Progenitor cell of endocrine pancreas (in vitro differentiated cells): ENCODE measurements at regions not wholly inside any gene's neighbourhood (a gene's known extent, or its start where the extent isn't known, plus 50 kb on each side); places are given as distances from the start of the nearest gene placed in this dataset.

Experiments
- DNase-seq: peaks from one replicate; pipeline ENCODE4 v3.0.0; 2021; ENCODE audit warnings: low spot score; ENCODE audit not compliant: unreplicated experiment
- H3K27ac Mint-ChIP-seq: 2 replicates; pipeline ENCODE4 v1.8.0; 2021; ENCODE audit warnings: mild to moderate bottlenecking, moderate library complexity, mixed read lengths
- H3K27me3 Mint-ChIP-seq: 2 replicates; pipeline ENCODE4 v1.8.0; 2021; ENCODE audit warnings: mixed read lengths
- H3K36me3 Mint-ChIP-seq: 2 replicates; pipeline ENCODE4 v1.8.0; 2022; ENCODE audit warnings: mixed read lengths; ENCODE audit not compliant: insufficient read depth
- H3K4me1 Mint-ChIP-seq: 2 replicates; pipeline ENCODE4 v1.8.0; 2021; ENCODE audit warnings: low read depth, mixed read lengths
- H3K4me3 Mint-ChIP-seq: 2 replicates; pipeline ENCODE4 v1.8.0; 2021; ENCODE audit warnings: low read depth, mild to moderate bottlenecking, moderate library complexity, mixed read lengths
- H3K9me3 Mint-ChIP-seq: 2 replicates; pipeline ENCODE4 v1.8.0; 2021; ENCODE audit warnings: low read depth, mixed read lengths
- CTCF ChIP-seq: fragments of 200-600 bp; sonication (generic); IDR thresholded peaks from one replicate; pipeline ENCODE4 v1.5.0; 2021; ENCODE audit warnings: antibody characterized with exemption, mild to moderate bottlenecking; ENCODE audit not compliant: unreplicated experiment

DNA sequence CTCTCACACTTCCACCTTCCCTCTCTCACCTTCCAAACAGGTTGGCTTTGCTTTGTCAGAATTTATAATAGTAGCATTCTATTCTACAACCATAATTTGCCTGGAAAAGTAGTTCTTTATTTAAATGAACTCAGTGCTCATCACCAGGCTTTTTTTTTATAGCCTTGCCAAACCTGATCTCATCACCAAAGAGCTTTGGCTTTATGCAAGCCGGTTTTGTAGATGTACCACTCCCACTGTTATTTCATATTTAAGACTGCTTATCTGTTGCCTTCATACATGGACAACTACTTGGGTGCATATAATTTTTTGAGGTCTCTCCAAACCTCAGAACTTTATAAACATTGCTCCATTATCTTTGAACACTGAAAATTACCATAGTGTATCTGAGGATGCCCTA, 246.1 kb upstream of the PPP2R3A start:
- Mint-ChIP-seq H3K27me3 (peaks cover 2% of the 10 kb centered on the region), H3K4me1 (no peaks in the 10 kb centered on the region), H3K27ac (no peak overlapping the region), H3K4me3 (no peak overlapping the region), H3K36me3 (no peaks in the 10 kb centered on the region), H3K9me3 (peaks cover 4% of the 10 kb centered on the region)
- DNase-seq, result no peak
- TF ChIP-seq CTCF, result no peak

GRCh38 chr3:135728007-135728721, 237.4 kb upstream of the PPP2R3A start:
- Mint-ChIP-seq H3K4me1 (no peaks in the 10 kb centered on the region), H3K36me3 (peaks cover 2% of the 10 kb centered on the region), H3K4me3 (no peak overlapping the region), H3K27me3 (no peaks in the 10 kb centered on the region), H3K9me3 (peaks cover 32% of the 10 kb centered on the region), H3K27ac (no peak overlapping the region)
- no peak for DNase-seq
- no peak for TF ChIP-seq CTCF

DNA sequence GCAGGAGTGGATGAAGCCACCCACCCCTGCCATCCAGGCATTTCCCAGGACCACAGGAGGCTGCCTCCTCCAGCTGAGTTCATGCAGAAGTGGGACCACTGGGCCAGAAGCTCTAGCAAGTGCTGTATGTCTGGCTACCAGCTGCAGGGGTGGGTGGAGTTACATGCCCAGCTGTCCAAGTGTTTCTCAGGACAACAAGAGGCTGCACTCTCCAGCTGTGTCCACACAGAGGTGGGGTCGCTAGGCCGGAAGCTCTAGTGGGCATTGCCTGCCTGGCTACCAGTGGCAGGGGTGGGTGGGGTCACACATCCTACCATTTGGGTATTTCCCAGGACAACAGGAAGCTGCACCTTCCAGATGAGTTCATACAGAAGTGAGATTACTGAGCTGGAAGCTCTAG, 234.0 kb upstream of the PPP2R3A start:
- Mint-ChIP-seq H3K9me3 (peaks cover 21% of the 10 kb centered on the region), H3K27me3 (no peaks in the 10 kb centered on the region), H3K4me1 (no peaks in the 10 kb centered on the region), H3K36me3 (no peaks in the 10 kb centered on the region), H3K27ac (no peak overlapping the region), H3K4me3 (no peak overlapping the region)
- no peak for TF ChIP-seq CTCF
- DNase-seq, result no peak

- Mint-ChIP-seq H3K36me3 (no peaks in the 10 kb centered on the region), H3K4me1 (no peaks in the 10 kb centered on the region), H3K27ac (no peak overlapping the region), H3K9me3 (peaks cover 10% of the 10 kb centered on the region), H3K27me3 (no peaks in the 10 kb centered on the region), H3K4me3 (no peak overlapping the region)
- peak; percentile 54 for TF ChIP-seq CTCF
- DNase-seq, result no peak
Measured at GRCh38 chr3:135736740-135737139, 228.8 kb upstream of the PPP2R3A start.

DNA sequence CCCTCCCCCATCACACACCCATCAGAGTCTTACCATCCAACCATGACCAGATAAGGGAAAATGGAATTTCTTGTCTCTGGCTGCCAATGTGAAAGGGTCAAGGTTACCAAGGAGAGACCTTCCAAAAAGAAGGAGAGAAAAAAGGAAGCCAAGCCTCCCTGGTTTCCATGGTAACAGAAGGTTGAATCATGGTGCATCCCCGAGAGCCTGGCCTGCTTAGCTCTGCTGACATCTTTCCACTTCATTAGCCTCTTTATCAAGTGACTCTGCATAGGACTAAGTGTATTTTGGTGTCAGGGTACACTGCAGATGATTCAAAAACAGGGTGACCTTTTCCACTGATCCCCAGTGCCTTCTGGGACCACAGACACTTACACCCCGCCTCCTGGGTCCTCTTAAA, 225.7 kb upstream of the PPP2R3A start:
- Mint-ChIP-seq H3K36me3 (no peaks in the 10 kb centered on the region), H3K4me1 (no peaks in the 10 kb centered on the region), H3K4me3 (no peak overlapping the region), H3K9me3 (peaks cover 10% of the 10 kb centered on the region), H3K27ac (no peak overlapping the region), H3K27me3 (no peaks in the 10 kb centered on the region)
- no peak for TF ChIP-seq CTCF
- DNase-seq, result no peak
